Astrocyte of the spinal cord (primary cell): ENCODE measurements at regions not wholly inside any gene's neighbourhood (a gene's known extent, or its start where the extent isn't known, plus 50 kb on each side); places are given as distances from the start of the nearest gene placed in this dataset.

ENCODE experiments used
- DNase-seq: peaks from one replicate; pipeline ENCODE4 v3.0.0; 2011; ENCODE audit warnings: low read depth, low spot score
- H3K4me3 ChIP-seq: 2 replicates; pipeline ENCODE4 v1.5.1; 2011; ENCODE audit warnings: low read depth, mild to moderate bottlenecking, low read length, moderate library complexity
- in situ Hi-C: cut with HindIII; loops from 2 replicates; pipeline ENCODE4 v1.10.0; 2017; ENCODE audit warnings: low sequenced_read_pairs
- TF ChIP-seq, protein P1 (sequence below): IDR thresholded peaks from 2 replicates; pipeline ENCODE4 v1.5.1; 2012; ENCODE audit warnings: low read depth, mild to moderate bottlenecking, low read length, inconsistent platforms

DNA sequence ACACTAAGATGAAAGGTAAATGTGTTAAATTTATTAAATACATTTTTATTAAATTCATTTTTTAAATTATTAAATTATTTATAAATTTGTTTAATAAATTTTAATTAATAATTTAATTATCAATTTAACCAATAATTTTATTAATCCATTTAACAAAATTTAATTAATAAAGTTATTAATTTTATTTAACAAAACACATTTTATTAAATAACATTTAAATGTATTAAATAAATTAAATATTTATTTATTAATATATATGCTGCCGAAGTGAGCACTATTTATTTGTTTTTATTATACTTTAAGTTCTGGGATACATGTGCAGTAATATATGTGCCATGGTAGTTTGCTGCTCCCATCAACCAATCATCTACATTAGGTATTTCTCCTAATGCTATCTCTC, 719.5 kb downstream of the TRIML1 start:
- no peak overlapping the region for H3K4me3 ChIP-seq
- in situ Hi-C loops = no loop called here
- TF ChIP-seq, protein P1, sequence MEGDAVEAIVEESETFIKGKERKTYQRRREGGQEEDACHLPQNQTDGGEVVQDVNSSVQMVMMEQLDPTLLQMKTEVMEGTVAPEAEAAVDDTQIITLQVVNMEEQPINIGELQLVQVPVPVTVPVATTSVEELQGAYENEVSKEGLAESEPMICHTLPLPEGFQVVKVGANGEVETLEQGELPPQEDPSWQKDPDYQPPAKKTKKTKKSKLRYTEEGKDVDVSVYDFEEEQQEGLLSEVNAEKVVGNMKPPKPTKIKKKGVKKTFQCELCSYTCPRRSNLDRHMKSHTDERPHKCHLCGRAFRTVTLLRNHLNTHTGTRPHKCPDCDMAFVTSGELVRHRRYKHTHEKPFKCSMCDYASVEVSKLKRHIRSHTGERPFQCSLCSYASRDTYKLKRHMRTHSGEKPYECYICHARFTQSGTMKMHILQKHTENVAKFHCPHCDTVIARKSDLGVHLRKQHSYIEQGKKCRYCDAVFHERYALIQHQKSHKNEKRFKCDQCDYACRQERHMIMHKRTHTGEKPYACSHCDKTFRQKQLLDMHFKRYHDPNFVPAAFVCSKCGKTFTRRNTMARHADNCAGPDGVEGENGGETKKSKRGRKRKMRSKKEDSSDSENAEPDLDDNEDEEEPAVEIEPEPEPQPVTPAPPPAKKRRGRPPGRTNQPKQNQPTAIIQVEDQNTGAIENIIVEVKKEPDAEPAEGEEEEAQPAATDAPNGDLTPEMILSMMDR = no peak
- DNase-seq = no peak

DNA sequence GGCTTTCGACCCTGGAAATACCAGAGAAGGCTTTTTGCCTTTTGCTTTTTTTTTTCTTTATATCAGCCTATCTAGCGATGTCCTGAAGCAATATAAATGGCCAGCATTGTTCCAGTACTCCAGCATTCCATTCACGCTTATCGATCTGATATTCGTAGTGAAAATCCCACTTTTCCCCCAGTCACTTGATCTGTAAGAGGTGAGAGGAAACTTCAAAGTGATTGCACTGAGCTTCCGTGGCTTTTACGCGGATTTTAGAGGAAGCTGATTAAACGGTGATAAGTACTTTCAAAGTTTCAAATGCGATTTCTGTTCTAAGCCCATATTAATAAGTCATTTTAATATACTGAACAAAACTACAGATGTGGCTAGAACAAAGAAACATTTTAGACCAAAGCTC, 725.5 kb downstream of the TRIML1 start:
- DNase-seq = no peak
- in situ Hi-C loops = no loop called here
- TF ChIP-seq, protein P1 = no peak
- no peak overlapping the region for H3K4me3 ChIP-seq

DNA sequence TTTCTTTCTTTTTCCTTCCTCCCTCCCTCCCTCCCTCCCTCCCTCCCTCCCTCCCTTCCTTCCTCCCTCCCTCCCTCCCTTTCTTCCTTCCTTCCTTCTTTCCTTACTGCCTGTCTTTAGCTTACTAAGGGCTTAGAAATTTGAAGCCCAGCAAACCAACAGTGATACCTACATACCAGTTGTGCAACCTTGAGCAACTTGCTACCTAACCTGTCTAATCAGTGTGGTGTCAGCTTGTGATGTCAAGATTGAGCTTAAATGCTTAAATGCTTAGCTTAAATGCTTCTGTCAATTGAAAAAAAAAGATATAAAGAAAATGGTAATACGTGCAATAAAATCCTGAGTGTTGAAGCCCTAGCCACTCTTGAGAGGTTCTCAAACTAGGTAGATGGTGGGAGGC, 728.6 kb downstream of the TRIML1 start:
- TF ChIP-seq, protein P1 = no peak
- in situ Hi-C loops = no loop called here
- DNase-seq = no peak
- H3K4me3 ChIP-seq = no peak overlapping the region

GRCh38 chr4:188869581-188869980, 730.3 kb downstream of the TRIML1 start:
- peak; percentile 22 for DNase-seq
- in situ Hi-C loops = no loop called here
- TF ChIP-seq, protein P1 = no peak
- H3K4me3 ChIP-seq = no peak overlapping the region

- in situ Hi-C loops = no loop called here
- no peak overlapping the region for H3K4me3 ChIP-seq
- TF ChIP-seq, protein P1 = no peak
- DNase-seq = no peak
Observed at GRCh38 chr4:188872809-188873208, 733.6 kb downstream of the TRIML1 start.

DNA sequence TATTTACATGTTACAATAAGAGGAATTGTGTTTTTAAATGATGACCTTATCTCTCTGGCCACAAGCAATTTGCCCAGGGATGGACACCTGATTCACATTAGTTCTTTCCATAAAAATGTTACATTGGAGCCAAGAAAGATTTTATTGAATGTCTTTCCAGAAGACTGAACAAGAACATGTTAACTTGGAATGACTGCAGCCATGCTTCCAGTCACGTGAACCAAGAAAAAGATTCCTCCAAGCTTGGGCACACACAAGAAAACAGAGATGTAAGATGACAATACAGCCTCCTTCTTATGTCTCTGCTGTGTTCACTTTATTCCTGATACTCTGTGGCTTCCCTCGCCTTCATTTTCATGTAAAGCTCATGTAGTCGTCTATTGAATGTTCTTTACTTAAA, 737.6 kb downstream of the TRIML1 start:
- no peak overlapping the region for H3K4me3 ChIP-seq

More for the DNA sequence above, 737.6 kb downstream of the TRIML1 start:
- TF ChIP-seq, protein P1 = no peak
- in situ Hi-C loops = no loop called here
- no peak for DNase-seq
